CD14-positive monocyte (primary cell): ENCODE measurements at regions not wholly inside any gene's neighbourhood (a gene's known extent, or its start where the extent isn't known, plus 50 kb on each side); places are given as distances from the start of the nearest gene placed in this dataset.
"Not testable (repeated sequence)": the region's sequence is repeated elsewhere in the genome, so short reads cannot be mapped to it uniquely, and the experiment has no call there.

Source experiments
- DNase-seq, 3 donors: peaks; one replicate each; pipeline ENCODE4 v3.0.0-alpha.2; 2011 to 2022
- H2AFZ ChIP-seq: 2 replicates; pipeline ENCODE4 v1.6.0; 2012; ENCODE audit warnings: mild to moderate bottlenecking, low read depth, low read length, inconsistent platforms; ENCODE audit not compliant: insufficient read depth, poor library complexity, severe bottlenecking
- H3K27ac ChIP-seq, 2 donors: 1 replicate in 1 of 2; 2 replicates in 1 of 2; pipeline ENCODE4 v1.5.1; 2012 to 2013; ENCODE audit warnings: low read length in 2 of 2, control low read depth in 1 of 2, inconsistent platforms in 1 of 2, low read depth in 1 of 2, mild to moderate bottlenecking in 1 of 2
- H3K27me3 ChIP-seq, 2 donors: one replicate each; pipeline versions ENCODE4 v1.6.0 to v1.6.1; 2011 to 2013; ENCODE audit warnings: low read length in 2 of 2; ENCODE audit not compliant: control insufficient read depth in 2 of 2, insufficient read depth in 2 of 2
- H3K36me3 ChIP-seq, 2 donors: replicated peaks in 1 of 2; 1 replicate in 1 of 2; 2 replicates in 1 of 2; pipeline versions ENCODE4 v1.5.1 to v1.6.1; 2012 to 2013; ENCODE audit warnings: low read length in 2 of 2, control low read depth in 1 of 2, inconsistent platforms in 1 of 2, mild to moderate bottlenecking in 1 of 2; ENCODE audit not compliant: insufficient read depth in 2 of 2, control insufficient read depth in 1 of 2
- H3K4me1 ChIP-seq, 2 donors: 1 replicate in 1 of 2; 2 replicates in 1 of 2; pipeline versions ENCODE4 v1.5.1 to v1.6.1; 2012 to 2013; ENCODE audit warnings: low read length in 2 of 2, control low read depth in 1 of 2, inconsistent platforms in 1 of 2, mild to moderate bottlenecking in 1 of 2, moderate library complexity in 1 of 2; ENCODE audit not compliant: insufficient read depth in 2 of 2, control insufficient read depth in 1 of 2
- H3K4me2 ChIP-seq: replicated peaks from 2 replicates; pipeline ENCODE3; 2012; ENCODE audit warnings: low read length, moderate library complexity, mild to moderate bottlenecking; ENCODE audit not compliant: poor library complexity, severe bottlenecking; ENCODE audit errors: extremely low read depth
- H3K4me3 ChIP-seq, 3 experiments: fragments of 200-600 bp in 1 of 3; sonication (generic) in 1 of 3; replicated peaks in 1 of 3; 1 replicate in 2 of 3; 2 replicates in 1 of 3; pipeline ENCODE4 v1.5.1; 2011 to 2013; ENCODE audit warnings: low read length in 3 of 3, mild to moderate bottlenecking in 3 of 3, control low read depth in 2 of 3, low read depth in 2 of 3, inconsistent platforms in 1 of 3, moderate library complexity in 1 of 3
- H3K79me2 ChIP-seq: 2 replicates; pipeline ENCODE4 v1.6.0; 2012; ENCODE audit warnings: mild to moderate bottlenecking, control low read depth, inconsistent platforms, low read length, moderate library complexity; ENCODE audit not compliant: insufficient read depth
- H3K9ac ChIP-seq: 2 replicates; pipeline ENCODE4 v1.6.0; 2017; ENCODE audit warnings: low read length, mild to moderate bottlenecking; ENCODE audit not compliant: insufficient read depth, poor library complexity, severe bottlenecking
- H3K9me3 ChIP-seq, 2 donors: replicated peaks in 1 of 2; 1 replicate in 1 of 2; 2 replicates in 1 of 2; pipeline versions ENCODE4 v1.5.1 to v1.6.1; 2012 to 2013; ENCODE audit warnings: low read length in 2 of 2, control low read depth in 1 of 2; ENCODE audit not compliant: control insufficient read depth in 1 of 2, insufficient read depth in 1 of 2
- H4K20me1 ChIP-seq: 2 replicates; pipeline ENCODE4 v1.6.0; 2012; ENCODE audit warnings: mild to moderate bottlenecking, low read length, control low read depth, moderate library complexity; ENCODE audit not compliant: insufficient read depth
- H3K27ac Mint-ChIP-seq, 7 donors: one replicate each; pipeline ENCODE4 v1.8.0; 2020; ENCODE audit warnings: mild to moderate bottlenecking in 7 of 7, mixed read lengths in 7 of 7, moderate library complexity in 6 of 7, inconsistent platforms in 2 of 7
- H3K27me3 Mint-ChIP-seq, 3 donors: one replicate each; pipeline ENCODE4 v1.8.0; 2021 to 2022; ENCODE audit warnings: low read depth in 3 of 3, mild to moderate bottlenecking in 3 of 3, mixed read lengths in 3 of 3, moderate library complexity in 3 of 3, inconsistent platforms in 1 of 3
- H3K36me3 Mint-ChIP-seq, 2 donors: one replicate each; pipeline ENCODE4 v1.8.0; 2020; ENCODE audit warnings: mixed read lengths in 2 of 2, inconsistent platforms in 1 of 2, mild to moderate bottlenecking in 1 of 2
- H3K4me1 Mint-ChIP-seq: one replicate; pipeline ENCODE4 v1.8.0; 2020; ENCODE audit warnings: mild to moderate bottlenecking, mixed read lengths
- H3K4me3 Mint-ChIP-seq, 2 donors: one replicate each; pipeline ENCODE4 v1.8.0; 2020; ENCODE audit warnings: mild to moderate bottlenecking in 2 of 2, mixed read lengths in 2 of 2, moderate library complexity in 1 of 2
- H3K9me3 Mint-ChIP-seq, 7 donors: one replicate each; pipeline ENCODE4 v1.8.0; 2020 to 2022; ENCODE audit warnings: mixed read lengths in 7 of 7, mild to moderate bottlenecking in 6 of 7, moderate library complexity in 6 of 7, inconsistent platforms in 2 of 7
- CTCF ChIP-seq: fragments of 200-600 bp; IDR thresholded peaks from one replicate; pipeline ENCODE4 v1.8.0; 2022; ENCODE audit warnings: antibody characterized with exemption, mild to moderate bottlenecking
- WGBS: methylation state at CpG from one replicate; pipeline ENCODE4 v1.1.5; 2013; ENCODE audit warnings: missing lambda C conversion rate; ENCODE audit not compliant: insufficient coverage; 5-methylcytosine and 5-hydroxymethylcytosine counted together
- intact Hi-C, 2 donors: fragments of 100-400 bp; cut with micrococcal nuclease; formaldehyde crosslinking; loops; one replicate each; pipeline versions ENCODE4 v1.15.0 to v1.15.1; 2023

- H3K4me1 Mint-ChIP-seq, result peaks cover 54% of the 10 kb centered on the region
- H3K4me2 ChIP-seq, H2AFZ ChIP-seq, DNase-seq, H3K36me3 Mint-ChIP-seq, H3K27me3 ChIP-seq, H3K9me3 ChIP-seq, H3K9ac ChIP-seq, H3K4me3 ChIP-seq, H3K27ac ChIP-seq, H3K36me3 ChIP-seq, H3K27me3 Mint-ChIP-seq, H3K9me3 Mint-ChIP-seq, H3K4me3 Mint-ChIP-seq, intact Hi-C loops: not testable (repeated sequence)
- Histone ChIP-seq H3K4me1 (peaks cover 22 to 39% of the 10 kb centered on the region in 2 donors), H3K79me2 (peaks cover 60% of the 10 kb centered on the region), H4K20me1 (peaks cover 41% of the 10 kb centered on the region)
- H3K27ac Mint-ChIP-seq, result peak overlapping the region in 1 of 7 donors; percentile 79
- 100% methylated on average over 1 of the region's 9 CpGs for WGBS
Observed at GRCh38 chr5:119299242-119299614, 56.6 kb upstream of the TNFAIP8 start.

- peaks cover 27 to 44% of the 10 kb centered on the region in 2 donors for H3K4me1 ChIP-seq
- peak overlapping the region in 5 of 7 donors; percentile 24 to 79 (median 43) for H3K27ac Mint-ChIP-seq
- H3K4me2 ChIP-seq, result not testable (repeated sequence)
Observed at GRCh38 chr5:119299615-119300310, 56.1 kb upstream of the TNFAIP8 start.

GRCh38 chr5:119300311-119300670, 55.5 kb upstream of the TNFAIP8 start:
- no peaks in the 10 kb centered on the region for H3K9me3 ChIP-seq
- H4K20me1 ChIP-seq, result peaks cover 50% of the 10 kb centered on the region
- DNase-seq, result no peak
- intact Hi-C loops, result no loop called here
- TF ChIP-seq CTCF, result no peak
- Mint-ChIP-seq H3K9me3 (no peaks in the 10 kb centered on the region), H3K27ac (peak overlapping the region in 3 of 7 donors; percentile 24 to 79 (median 43)), H3K36me3 (peaks cover 2 to 6% of the 10 kb centered on the region in 2 donors), H3K4me1 (peaks cover 62% of the 10 kb centered on the region), H3K4me3 (no peak overlapping the region), H3K27me3 (peaks cover 0 to 2% (median 0%) of the 10 kb centered on the region in 3 donors)
- H2AFZ ChIP-seq, result no peak overlapping the region
- no peaks in the 10 kb centered on the region for H3K27me3 ChIP-seq
- H3K36me3 ChIP-seq, result no peaks in the 10 kb centered on the region
- no CpG with 5 or more reads among the region's 3 CpGs for WGBS
- H3K9ac ChIP-seq, result no peak overlapping the region
- no peak overlapping the region for H3K4me3 ChIP-seq
- H3K79me2 ChIP-seq, result peaks cover 67% of the 10 kb centered on the region
- peak overlapping the region in 1 of 2 donors; percentile 26 for H3K27ac ChIP-seq
- peaks cover 29 to 48% of the 10 kb centered on the region in 2 donors for H3K4me1 ChIP-seq
- no peak overlapping the region for H3K4me2 ChIP-seq

More at GRCh38 chr5:119299615-119300310, 56.1 kb upstream of the TNFAIP8 start:
- H3K9ac ChIP-seq, H3K9me3 ChIP-seq, H3K36me3 ChIP-seq, H3K36me3 Mint-ChIP-seq, DNase-seq, H2AFZ ChIP-seq, H3K9me3 Mint-ChIP-seq, intact Hi-C loops, H3K27me3 ChIP-seq, H3K4me3 ChIP-seq, H3K27ac ChIP-seq, H3K27me3 Mint-ChIP-seq: not testable (repeated sequence)
- Mint-ChIP-seq H3K4me3 (peak overlapping the region in 1 of 2 donors; percentile 50), H3K4me1 (peaks cover 59% of the 10 kb centered on the region)
- peaks cover 46% of the 10 kb centered on the region for H4K20me1 ChIP-seq
- H3K79me2 ChIP-seq, result peaks cover 62% of the 10 kb centered on the region
- WGBS, result 92% methylated on average over 19 of the region's 23 CpGs
